H1 (cell line): ENCODE measurements at regions not wholly inside any gene's neighbourhood (a gene's known extent, or its start where the extent isn't known, plus 50 kb on each side); places are given as distances from the start of the nearest gene placed in this dataset.

ENCODE experiments used
- CTCF ChIA-PET: fragments of 300-600 bp; sonication (Branson Sonifier 250); formaldehyde crosslinking; loops from one replicate; lab custom pipeline; 2021; ENCODE audit not compliant: partially characterized antibody; lab: Charles Lee
- POLR2A ChIA-PET: fragments of 300-600 bp; sonication (Branson Sonifier 250); formaldehyde crosslinking; loops from one replicate; lab custom pipeline; 2021; ENCODE audit warnings: inconsistent platforms; ENCODE audit not compliant: partially characterized antibody; lab: Charles Lee
- DNase-seq, 2 experiments: peaks; one replicate each; pipeline versions ENCODE4 v3.0.0 to v3.0.0-alpha.2; 2010 to 2022; ENCODE audit warnings: low spot score in 2 of 2, low read depth in 1 of 2, mixed read lengths in 1 of 2
- FAIRE-seq: peaks from 2 replicates; lab custom pipeline; 2011; peaks lifted over from hg19 to GRCh38; lab: Jason Lieb, UNC
- H2AFZ ChIP-seq: 2 replicates; pipeline ENCODE4 v1.8.1; 2012; ENCODE audit warnings: low read length, inconsistent platforms
- H2AK5ac ChIP-seq: 2 replicates; pipeline ENCODE4 v1.6.1; 2013; ENCODE audit warnings: low read depth, low read length
- H2BK120ac ChIP-seq: replicated peaks from 2 replicates; pipeline ENCODE3; 2013; ENCODE audit warnings: low read depth, low read length, inconsistent platforms
- H2BK12ac ChIP-seq: 2 replicates; pipeline ENCODE4 v1.6.1; 2013; ENCODE audit warnings: low read depth, low read length
- H2BK15ac ChIP-seq: 2 replicates; pipeline ENCODE4 v1.6.1; 2013; ENCODE audit warnings: low read length
- H2BK20ac ChIP-seq: 2 replicates; pipeline ENCODE4 v1.6.1; 2013; ENCODE audit warnings: low read length
- H2BK5ac ChIP-seq: 2 replicates; pipeline ENCODE4 v1.6.1; 2013; ENCODE audit warnings: low read depth, low read length
- H3K14ac ChIP-seq: 2 replicates; pipeline ENCODE4 v1.6.1; 2013; ENCODE audit warnings: inconsistent platforms; ENCODE audit not compliant: insufficient read length
- H3K18ac ChIP-seq: 2 replicates; pipeline ENCODE4 v1.6.1; 2013; ENCODE audit warnings: low read length; ENCODE audit errors: extremely low read depth
- H3K23ac ChIP-seq: 2 replicates; pipeline ENCODE4 v1.6.1; 2013; ENCODE audit warnings: inconsistent platforms; ENCODE audit not compliant: insufficient read length
- H3K23me2 ChIP-seq: 2 replicates; pipeline ENCODE4 v1.6.1; 2013; ENCODE audit warnings: low read depth, low read length
- H3K27ac ChIP-seq: 2 replicates; pipeline ENCODE4 v1.6.1; 2011; ENCODE audit warnings: low read depth, low read length, inconsistent platforms
- H3K27me3 ChIP-seq, 4 experiments: replicated peaks in 1 of 4; 1 replicate in 1 of 4; 2 replicates in 3 of 4; pipeline versions ENCODE4 v1.6.1 to v1.8.1; 2011 to 2013; ENCODE audit warnings: low read length in 3 of 4, mild to moderate bottlenecking in 3 of 4, inconsistent platforms in 2 of 4, mixed read lengths in 2 of 4, moderate library complexity in 1 of 4; ENCODE audit not compliant: control insufficient read depth in 3 of 4, insufficient read depth in 3 of 4; ENCODE audit errors: extremely low read depth in 1 of 4
- H3K36me3 ChIP-seq, 4 experiments: 2 replicates each; pipeline versions ENCODE4 v1.6.1 to v1.8.1; 2011 to 2013; ENCODE audit warnings: mild to moderate bottlenecking in 4 of 4, low read length in 3 of 4, moderate library complexity in 2 of 4, control low read depth in 1 of 4, inconsistent platforms in 1 of 4; ENCODE audit not compliant: insufficient read depth in 4 of 4, control insufficient read depth in 2 of 4
- H3K4ac ChIP-seq: replicated peaks from 2 replicates; pipeline ENCODE3; 2013; ENCODE audit warnings: low read length, low read depth, mixed read lengths, inconsistent platforms; ENCODE audit not compliant: insufficient read length
- H3K4me1 ChIP-seq, 4 experiments: replicated peaks in 1 of 4; 1 replicate in 1 of 4; 2 replicates in 3 of 4; pipeline versions ENCODE4 v1.6.1 to v1.8.1; 2011 to 2013; ENCODE audit warnings: low read length in 3 of 4, inconsistent platforms in 2 of 4, mixed read lengths in 1 of 4; ENCODE audit not compliant: insufficient read depth in 4 of 4, control insufficient read depth in 3 of 4
- H3K4me2 ChIP-seq, 2 experiments: 2 replicates each; pipeline versions ENCODE4 v1.6.1 to v1.8.1; 2011 to 2013; ENCODE audit warnings: low read depth in 2 of 2, low read length in 2 of 2, control low read depth in 1 of 2, inconsistent platforms in 1 of 2, mild to moderate bottlenecking in 1 of 2; ENCODE audit not compliant: insufficient read depth in 1 of 2
- H3K4me3 ChIP-seq, 4 experiments: fragments of 200-600, 300-600 bp in 1 of 4; sonication (generic), shearing (Covaris generic), sonication (Bioruptor Twin) in 1 of 4; 2 replicates each; pipeline versions ENCODE4 v1.5.1 to v1.8.1; 2011 to 2016; ENCODE audit warnings: low read length in 4 of 4, low read depth in 3 of 4, control low read depth in 2 of 4, inconsistent platforms in 2 of 4, mild to moderate bottlenecking in 2 of 4, mixed read lengths in 1 of 4, moderate library complexity in 1 of 4; ENCODE audit not compliant: insufficient read depth in 2 of 4; ENCODE audit errors: extremely low read depth in 1 of 4
- H3K56ac ChIP-seq: replicated peaks from 2 replicates; pipeline ENCODE3; 2013; ENCODE audit warnings: low read depth, mild to moderate bottlenecking, mixed read lengths, low read length, inconsistent platforms; ENCODE audit not compliant: insufficient read length
- H3K79me1 ChIP-seq: 2 replicates; pipeline ENCODE4 v1.6.1; 2013; ENCODE audit warnings: low read depth, low read length, control low read depth
- H3K79me2 ChIP-seq, 2 experiments: 2 replicates each; pipeline versions ENCODE4 v1.6.1 to v1.8.1; 2012 to 2013; ENCODE audit warnings: low read length in 2 of 2, mild to moderate bottlenecking in 2 of 2, inconsistent platforms in 1 of 2; ENCODE audit not compliant: insufficient read depth in 2 of 2, control insufficient read depth in 1 of 2
- H3K9ac ChIP-seq, 4 experiments: replicated peaks in 1 of 4; 1 replicate in 1 of 4; 2 replicates in 3 of 4; pipeline versions ENCODE4 v1.6.1 to v1.8.1; 2011 to 2013; ENCODE audit warnings: low read depth in 3 of 4, low read length in 3 of 4, control low read depth in 2 of 4, mild to moderate bottlenecking in 2 of 4, moderate library complexity in 2 of 4, inconsistent platforms in 1 of 4; ENCODE audit errors: extremely low read depth in 1 of 4
- H3K9me3 ChIP-seq, 2 experiments: 2 replicates each; pipeline versions ENCODE4 v1.6.1 to v1.8.1; 2012 to 2013; ENCODE audit warnings: mild to moderate bottlenecking in 2 of 2, moderate library complexity in 2 of 2, control low read depth in 1 of 2, inconsistent platforms in 1 of 2, low read depth in 1 of 2, low read length in 1 of 2, mixed read lengths in 1 of 2; ENCODE audit not compliant: insufficient read depth in 2 of 2
- H4K20me1 ChIP-seq, 2 experiments: replicated peaks in 1 of 2; 2 replicates each; pipeline versions ENCODE3 to v1.8.1; 2011 to 2013; ENCODE audit warnings: inconsistent platforms in 2 of 2, low read length in 2 of 2, mild to moderate bottlenecking in 1 of 2; ENCODE audit not compliant: insufficient read depth in 2 of 2, control insufficient read depth in 1 of 2
- H4K5ac ChIP-seq: 2 replicates; pipeline ENCODE4 v1.6.1; 2013; ENCODE audit warnings: low read length, low read depth, mixed read lengths, inconsistent platforms; ENCODE audit not compliant: insufficient read length
- H4K8ac ChIP-seq: 2 replicates; pipeline ENCODE4 v1.8.0; 2013; ENCODE audit warnings: mild to moderate bottlenecking, moderate library complexity, low read length, inconsistent platforms; ENCODE audit not compliant: insufficient read depth; ENCODE audit errors: extremely low read depth
- H4K91ac ChIP-seq: replicated peaks from 2 replicates; pipeline ENCODE3; 2013; ENCODE audit warnings: low read length, mixed read lengths, inconsistent platforms; ENCODE audit not compliant: insufficient read length
- EZH2 ChIP-seq: fragments of 200-600 bp; sonication (generic); IDR thresholded peaks from 2 replicates; pipeline ENCODE4 v1.7.1; 2012; ENCODE audit warnings: low read depth, mild to moderate bottlenecking, moderate library complexity, low read length, inconsistent platforms; ENCODE audit not compliant: severe bottlenecking
- NRF1 ChIP-seq: IDR thresholded peaks from 2 replicates; pipeline ENCODE4 v1.6.1; 2011; ENCODE audit warnings: mild to moderate bottlenecking, low read depth, low read length, improper control_type of control experiment
- SP1 ChIP-seq: IDR thresholded peaks from 2 replicates; pipeline ENCODE4 v1.6.1; 2011; ENCODE audit warnings: low read depth, low read length
- SP4 ChIP-seq: IDR thresholded peaks from 2 replicates; pipeline ENCODE4 v1.6.1; 2012; ENCODE audit warnings: low read length, inconsistent platforms
- WGBS, 2 experiments: shearing (Covaris generic) in 1 of 2; methylation state at CpG; one replicate each; pipeline versions ENCODE4 v1.1.6 to v1.1.7; 2013 to 2015; ENCODE audit warnings: low lambda C conversion rate in 2 of 2, mixed read lengths in 2 of 2, inconsistent platforms in 1 of 2, low coverage in 1 of 2, missing lambda C conversion rate in 1 of 2; ENCODE audit not compliant: insufficient replicate concordance in 2 of 2, insufficient coverage in 1 of 2, insufficient read length in 1 of 2; ENCODE audit errors: extremely low coverage in 1 of 2, missing lambda C conversion rate in 1 of 2; 5-methylcytosine and 5-hydroxymethylcytosine counted together
- TF ChIP-seq, protein P1 (sequence below): IDR thresholded peaks from 2 replicates; pipeline ENCODE4 v1.6.1; 2012; ENCODE audit warnings: inconsistent platforms

DNA sequence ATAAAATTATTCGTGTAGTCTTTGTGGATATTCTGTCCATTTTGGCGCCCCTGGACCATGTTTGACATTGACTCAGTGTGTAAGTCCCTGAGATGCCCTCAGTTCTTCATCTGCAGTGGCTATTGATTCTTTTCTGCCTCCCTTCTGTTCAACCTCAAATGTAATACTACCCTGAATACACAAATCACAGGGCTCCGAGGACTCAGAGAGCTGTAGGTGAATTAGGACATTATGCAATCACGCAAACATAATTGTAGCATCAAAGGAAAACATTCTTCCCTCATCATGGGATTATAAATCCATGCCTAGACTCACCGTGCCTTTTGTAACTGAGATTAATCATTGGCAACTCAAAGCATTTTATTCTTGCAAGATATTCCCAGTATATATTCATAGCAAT is 161.4 kb upstream of the PACRGL start:
- Histone ChIP-seq H3K4ac (no peak overlapping the region), H2BK15ac (no peak overlapping the region), H3K18ac (no peak overlapping the region), H2BK20ac (no peak overlapping the region), H3K23me2 (no peaks in the 10 kb centered on the region), H4K8ac (no peak overlapping the region), H3K79me2 (no peaks in the 10 kb centered on the region), H3K4me2 (no peak overlapping the region), H4K91ac (no peak overlapping the region), H3K79me1 (no peaks in the 10 kb centered on the region), H2AK5ac (no peak overlapping the region), H3K9me3 (no peaks in the 10 kb centered on the region), H3K36me3 (no peaks in the 10 kb centered on the region), H2BK120ac (no peak overlapping the region), H4K20me1 (no peaks in the 10 kb centered on the region), H3K14ac (no peak overlapping the region), H4K5ac (no peak overlapping the region), H2BK12ac (no peak overlapping the region), H2AFZ (no peak overlapping the region), H3K27me3 (no peaks in the 10 kb centered on the region), H3K4me1 (no peaks in the 10 kb centered on the region), H3K4me3 (no peak overlapping the region), H3K27ac (no peak overlapping the region), H2BK5ac (no peak overlapping the region), H3K56ac (no peak overlapping the region), H3K23ac (no peak overlapping the region), H3K9ac (no peak overlapping the region)
- POLR2A ChIA-PET, result no interaction called here
- no peak for DNase-seq
- no peak for FAIRE-seq
- CTCF ChIA-PET, result interaction anchor here (1.0 kb wide), 1 partner anchor 117 kb away, joined by 3 read pairs; no protein-coding TSS in a partner anchor
- no peak for TF ChIP-seq EZH2
- no peak for TF ChIP-seq SP4
- TF ChIP-seq SP1, result no peak
- TF ChIP-seq, protein P1, sequence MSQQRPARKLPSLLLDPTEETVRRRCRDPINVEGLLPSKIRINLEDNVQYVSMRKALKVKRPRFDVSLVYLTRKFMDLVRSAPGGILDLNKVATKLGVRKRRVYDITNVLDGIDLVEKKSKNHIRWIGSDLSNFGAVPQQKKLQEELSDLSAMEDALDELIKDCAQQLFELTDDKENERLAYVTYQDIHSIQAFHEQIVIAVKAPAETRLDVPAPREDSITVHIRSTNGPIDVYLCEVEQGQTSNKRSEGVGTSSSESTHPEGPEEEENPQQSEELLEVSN, result no peak
- TF ChIP-seq NRF1, result no peak
- WGBS, 2 experiments, result 81% methylated on average over 5 of the region's 5 CpGs; no CpG with 5 or more reads in 1 of the 2 experiments
